ENCODE measurements at regions not wholly inside any gene's neighbourhood (a gene's known extent, or its start where the extent isn't known, plus 50 kb on each side); places are given as distances from the start of the nearest gene placed in this dataset.

- no peak for TF ChIP-seq CTCF (IDR thresholded peaks at IDR 0.05)
- no peaks in the 10 kb centered on the region for H3K9me3 ChIP-seq
- DNase-seq (ENCODE audit: low spot score) (no peak), ATAC-seq (ENCODE audit: insufficient number of reproducible peaks, low FRiP score, low read depth) (no peak)
- H3K27ac ChIP-seq: no peak overlapping the region
- no peaks in the 10 kb centered on the region for H3K27me3 ChIP-seq (replicated peaks; ENCODE audit: insufficient read depth)
- no peaks in the 10 kb centered on the region for H3K36me3 ChIP-seq
- peaks cover 0 to 15% of the 10 kb centered on the region in 2 donors for H3K4me1 ChIP-seq (ENCODE audit: control insufficient read depth in 1 of 2, low read depth in 2 of 2)
- no peak overlapping the region for H3K4me3 ChIP-seq
Observed at GRCh38 chr11:104256525-104256924, 92.6 kb upstream of the PDGFD start.

GRCh38 chr11:104254347-104254746, 90.4 kb upstream of the PDGFD start:
- Histone ChIP-seq H3K9me3 (no peaks in the 10 kb centered on the region), H3K36me3 (no peaks in the 10 kb centered on the region), H3K4me1 (ENCODE audit: control insufficient read depth in 1 of 2, low read depth in 2 of 2) (peaks cover 0 to 15% of the 10 kb centered on the region in 2 donors), H3K27ac (no peak overlapping the region), H3K4me3 (no peak overlapping the region), H3K27me3 (replicated peaks; ENCODE audit: insufficient read depth) (no peaks in the 10 kb centered on the region)
- ATAC-seq (ENCODE audit: insufficient number of reproducible peaks, low FRiP score, low read depth) (no peak), DNase-seq (ENCODE audit: low spot score) (no peak)
- no peak for TF ChIP-seq CTCF (IDR thresholded peaks at IDR 0.05)

DNA sequence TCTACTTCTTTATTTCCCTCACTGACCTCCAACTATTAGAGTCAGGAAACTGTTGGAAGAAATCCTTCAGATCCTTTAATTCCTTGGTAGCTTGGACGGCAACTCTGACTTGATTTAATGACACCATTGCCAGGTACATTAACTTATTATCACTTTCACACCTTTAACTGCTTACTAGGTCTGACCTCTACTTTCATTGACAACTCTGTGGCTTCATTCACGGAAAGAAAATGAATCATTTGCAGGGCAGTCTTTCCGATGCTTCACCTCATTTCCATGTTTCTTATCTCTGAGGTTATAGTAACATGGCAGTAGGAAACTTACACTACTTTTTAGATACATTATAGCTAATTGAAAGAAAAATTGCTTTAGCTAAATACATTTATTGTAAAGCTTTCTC, 82.6 kb upstream of the PDGFD start:
- no peaks in the 10 kb centered on the region for H3K36me3 ChIP-seq
- no peak overlapping the region for H3K27ac ChIP-seq
- no peaks in the 10 kb centered on the region for H3K27me3 ChIP-seq (replicated peaks; ENCODE audit: insufficient read depth)
- H3K9me3 ChIP-seq: no peaks in the 10 kb centered on the region
- H3K4me1 ChIP-seq (ENCODE audit: control insufficient read depth in 1 of 2, low read depth in 2 of 2): no peaks in the 10 kb centered on the region
- ATAC-seq (ENCODE audit: insufficient number of reproducible peaks, low FRiP score, low read depth) (no peak), DNase-seq (ENCODE audit: low spot score) (no peak)
- H3K4me3 ChIP-seq: no peak overlapping the region
- TF ChIP-seq CTCF (IDR thresholded peaks at IDR 0.05): no peak

GRCh38 chr11:104238916-104239315, 75.0 kb upstream of the PDGFD start:
- Histone ChIP-seq H3K36me3 (no peaks in the 10 kb centered on the region), H3K27ac (no peak overlapping the region), H3K4me3 (no peak overlapping the region), H3K27me3 (replicated peaks; ENCODE audit: insufficient read depth) (no peaks in the 10 kb centered on the region), H3K4me1 (ENCODE audit: control insufficient read depth in 1 of 2, low read depth in 2 of 2) (no peaks in the 10 kb centered on the region), H3K9me3 (no peaks in the 10 kb centered on the region)
- TF ChIP-seq CTCF (IDR thresholded peaks at IDR 0.05): no peak
- ATAC-seq (ENCODE audit: insufficient number of reproducible peaks, low FRiP score, low read depth) (no peak), DNase-seq (ENCODE audit: low spot score) (no peak)

DNA sequence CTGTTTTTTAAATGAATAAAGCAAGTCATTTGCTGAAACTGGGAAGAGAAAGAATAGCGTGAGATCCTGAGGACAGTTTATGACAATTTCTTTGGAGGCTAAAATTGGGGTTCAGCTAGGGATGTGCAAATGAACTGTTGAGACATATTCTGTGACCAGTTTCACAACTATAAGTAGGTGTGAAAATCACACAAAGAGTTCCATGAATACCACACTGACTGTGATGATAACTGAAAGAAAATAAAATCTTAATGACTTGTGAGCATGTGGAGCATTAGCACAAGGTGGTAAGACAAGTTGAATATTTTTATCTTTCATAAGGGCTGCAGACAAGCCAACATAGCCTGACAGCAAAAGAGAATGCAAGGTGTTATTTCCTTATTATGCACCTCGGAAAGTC, 61.1 kb upstream of the PDGFD start:
- H3K36me3 ChIP-seq: no peaks in the 10 kb centered on the region
- no peak overlapping the region for H3K4me3 ChIP-seq
- no peak for DNase-seq (ENCODE audit: low spot score)
- H3K9me3 ChIP-seq: no peaks in the 10 kb centered on the region
- TF ChIP-seq CTCF (IDR thresholded peaks at IDR 0.05): no peak
- H3K27ac ChIP-seq: no peak overlapping the region
- no peak for ATAC-seq (ENCODE audit: insufficient number of reproducible peaks, low FRiP score, low read depth)
- no peaks in the 10 kb centered on the region for H3K27me3 ChIP-seq (replicated peaks; ENCODE audit: insufficient read depth)
- peaks cover 0 to 9% of the 10 kb centered on the region in 2 donors for H3K4me1 ChIP-seq (ENCODE audit: control insufficient read depth in 1 of 2, low read depth in 2 of 2)
